A549 (cell line): ENCODE measurements at regions not wholly inside any gene's neighbourhood (a gene's known extent, or its start where the extent isn't known, plus 50 kb on each side); places are given as distances from the start of the nearest gene placed in this dataset.

Experiments
- CTCF ChIP-seq: fragments of >200 bp; sonication (Bioruptor Twin); formaldehyde crosslinking; IDR thresholded peaks from 3 replicates; pipeline ENCODE4 v1.5.1; 2016
- ESRRA ChIP-seq: fragments of 150-350 bp; IDR thresholded peaks from 2 replicates; pipeline ENCODE4 v1.6.1; 2014; ENCODE audit warnings: mild to moderate bottlenecking, low read length, borderline replicate concordance
- FOSL2 ChIP-seq, 2 experiments: fragments of 450-650 bp in 1 of 2; fragments of >200 bp in 1 of 2; sonication (Bioruptor Twin) in 1 of 2; formaldehyde crosslinking; IDR thresholded peaks; 2 replicates each; pipeline versions ENCODE4 v1.5.0 to v1.6.1; 2016 to 2020; ENCODE audit warnings: mild to moderate bottlenecking in 1 of 2, moderate library complexity in 1 of 2
- RAD21 ChIP-seq, 2 experiments: fragments of >200 bp in 1 of 2; sonication (Bioruptor Twin) in 1 of 2; formaldehyde crosslinking in 1 of 2; IDR thresholded peaks in 1 of 2; conservative IDR thresholded peaks in 1 of 2; 2 replicates in 1 of 2; 3 replicates in 1 of 2; pipeline ENCODE4 v1.6.1; 2012 to 2018; ENCODE audit warnings: inconsistent platforms in 1 of 2

- no peak for TF ChIP-seq ESRRA
- no peak for TF ChIP-seq CTCF
- no peak for TF ChIP-seq FOSL2 (IDR thresholded peaks at IDR 0.05)
- TF ChIP-seq FOSL2 (CRISPR knock-in tag; IDR thresholded peaks at IDR 0.05): no peak
- TF ChIP-seq RAD21 (conservative IDR thresholded peaks at IDR 0.05 in 1 of 2, IDR thresholded peaks at IDR 0.05 in 1 of 2): no peak
Measured at GRCh38 chr6:14371530-14371929, 254.0 kb downstream of the CD83 start.
